ENCODE measurements at regions not wholly inside any gene's neighbourhood (a gene's known extent, or its start where the extent isn't known, plus 50 kb on each side); places are given as distances from the start of the nearest gene placed in this dataset.

- Mint-ChIP-seq H3K9me3 (peaks cover 3% of the 10 kb centered on the region), H3K4me1 (no peaks in the 10 kb centered on the region), H3K27me3 (ENCODE audit: low read depth) (no peaks in the 10 kb centered on the region), H3K27ac (no peak overlapping the region), H3K4me3 (no peak overlapping the region), H3K36me3 (ENCODE audit: low read depth) (no peaks in the 10 kb centered on the region)
- TF ChIP-seq, protein P1, sequence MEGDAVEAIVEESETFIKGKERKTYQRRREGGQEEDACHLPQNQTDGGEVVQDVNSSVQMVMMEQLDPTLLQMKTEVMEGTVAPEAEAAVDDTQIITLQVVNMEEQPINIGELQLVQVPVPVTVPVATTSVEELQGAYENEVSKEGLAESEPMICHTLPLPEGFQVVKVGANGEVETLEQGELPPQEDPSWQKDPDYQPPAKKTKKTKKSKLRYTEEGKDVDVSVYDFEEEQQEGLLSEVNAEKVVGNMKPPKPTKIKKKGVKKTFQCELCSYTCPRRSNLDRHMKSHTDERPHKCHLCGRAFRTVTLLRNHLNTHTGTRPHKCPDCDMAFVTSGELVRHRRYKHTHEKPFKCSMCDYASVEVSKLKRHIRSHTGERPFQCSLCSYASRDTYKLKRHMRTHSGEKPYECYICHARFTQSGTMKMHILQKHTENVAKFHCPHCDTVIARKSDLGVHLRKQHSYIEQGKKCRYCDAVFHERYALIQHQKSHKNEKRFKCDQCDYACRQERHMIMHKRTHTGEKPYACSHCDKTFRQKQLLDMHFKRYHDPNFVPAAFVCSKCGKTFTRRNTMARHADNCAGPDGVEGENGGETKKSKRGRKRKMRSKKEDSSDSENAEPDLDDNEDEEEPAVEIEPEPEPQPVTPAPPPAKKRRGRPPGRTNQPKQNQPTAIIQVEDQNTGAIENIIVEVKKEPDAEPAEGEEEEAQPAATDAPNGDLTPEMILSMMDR (IDR thresholded peaks at IDR 0.05; ENCODE audit: unreplicated experiment in 3 of 3): no peak
Observed at GRCh38 chr3:166900866-166901577, 479.1 kb downstream of the ZBBX start.

GRCh38 chr3:166897811-166898210 lies 482.3 kb downstream of the ZBBX start:
- no peaks in the 10 kb centered on the region for H3K4me1 Mint-ChIP-seq
- no peak overlapping the region for H3K4me3 Mint-ChIP-seq
- TF ChIP-seq, protein P1 (IDR thresholded peaks at IDR 0.05; ENCODE audit: unreplicated experiment in 3 of 3): no peak
- H3K27me3 Mint-ChIP-seq (ENCODE audit: low read depth): no peaks in the 10 kb centered on the region
- no peaks in the 10 kb centered on the region for H3K9me3 Mint-ChIP-seq
- H3K27ac Mint-ChIP-seq: no peak overlapping the region
- no peaks in the 10 kb centered on the region for H3K36me3 Mint-ChIP-seq (ENCODE audit: low read depth)

GRCh38 chr3:166889241-166889640 lies 490.9 kb downstream of the ZBBX start:
- no peaks in the 10 kb centered on the region for H3K36me3 Mint-ChIP-seq (ENCODE audit: low read depth)
- TF ChIP-seq, protein P1 (IDR thresholded peaks at IDR 0.05; ENCODE audit: unreplicated experiment in 3 of 3): no peak
- H3K4me3 Mint-ChIP-seq: no peak overlapping the region
- no peaks in the 10 kb centered on the region for H3K27me3 Mint-ChIP-seq (ENCODE audit: low read depth)
- no peaks in the 10 kb centered on the region for H3K4me1 Mint-ChIP-seq
- H3K27ac Mint-ChIP-seq: no peak overlapping the region
- H3K9me3 Mint-ChIP-seq: no peaks in the 10 kb centered on the region

DNA sequence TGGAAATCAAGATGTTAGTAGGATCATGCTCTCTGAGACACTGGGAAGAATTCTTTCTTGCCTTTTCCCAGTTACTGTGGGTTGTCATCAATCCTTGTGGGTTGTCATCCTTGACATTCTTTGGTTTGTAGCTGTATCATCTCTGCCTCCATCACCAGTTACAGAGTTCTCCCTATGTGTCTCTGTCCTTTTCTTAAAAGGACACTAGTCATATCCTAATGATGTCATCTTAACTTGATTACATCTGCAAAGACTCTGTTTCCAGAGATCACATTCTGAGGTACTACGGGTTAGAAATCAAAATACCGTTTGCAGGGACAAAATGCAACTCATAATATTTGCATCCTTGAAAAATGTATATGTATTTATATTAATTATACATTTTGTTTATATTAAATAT lies 500.4 kb downstream of the ZBBX start:
- Mint-ChIP-seq H3K4me3 (no peak overlapping the region), H3K27ac (no peak overlapping the region), H3K27me3 (ENCODE audit: low read depth) (no peaks in the 10 kb centered on the region), H3K9me3 (peaks cover 17% of the 10 kb centered on the region), H3K4me1 (no peaks in the 10 kb centered on the region), H3K36me3 (ENCODE audit: low read depth) (no peaks in the 10 kb centered on the region)
- TF ChIP-seq, protein P1 (IDR thresholded peaks at IDR 0.05; ENCODE audit: unreplicated experiment in 3 of 3): no peak

- H3K9me3 Mint-ChIP-seq: peaks cover 15% of the 10 kb centered on the region
- H3K36me3 Mint-ChIP-seq (ENCODE audit: low read depth): no peaks in the 10 kb centered on the region
- TF ChIP-seq, protein P1 (IDR thresholded peaks at IDR 0.05; ENCODE audit: unreplicated experiment in 3 of 3): no peak
Observed at GRCh38 chr3:166877971-166878370, 502.1 kb downstream of the ZBBX start.

More at GRCh38 chr3:166877971-166878370, 502.1 kb downstream of the ZBBX start:
- H3K4me3 Mint-ChIP-seq: no peak overlapping the region
- no peaks in the 10 kb centered on the region for H3K27me3 Mint-ChIP-seq (ENCODE audit: low read depth)
- H3K27ac Mint-ChIP-seq: no peak overlapping the region
- H3K4me1 Mint-ChIP-seq: no peaks in the 10 kb centered on the region

Measured in nephron (organoid).